Liver (tissue), 8 donors: ENCODE measurements at regions not wholly inside any gene's neighbourhood (a gene's known extent, or its start where the extent isn't known, plus 50 kb on each side); places are given as distances from the start of the nearest gene placed in this dataset.

ENCODE experiments used
- DNase-seq: peaks from one replicate; pipeline ENCODE4 v3.0.0-alpha.2; 2017; ENCODE audit warnings: low spot score
- H3K27ac ChIP-seq, 2 donors: one replicate each; pipeline ENCODE4 v1.7.0; 2013; ENCODE audit warnings: inconsistent platforms in 2 of 2, low read length in 2 of 2, control low read depth in 1 of 2, low read depth in 1 of 2, mild to moderate bottlenecking in 1 of 2
- H3K27me3 ChIP-seq, 4 donors: one replicate each; pipeline versions ENCODE4 v1.6.1 to v1.7.0; 2013; ENCODE audit warnings: low read length in 3 of 4, inconsistent platforms in 1 of 4, mild to moderate bottlenecking in 1 of 4, moderate library complexity in 1 of 4; ENCODE audit not compliant: control insufficient read depth in 4 of 4, insufficient read depth in 4 of 4
- H3K36me3 ChIP-seq, 4 donors: one replicate each; pipeline versions ENCODE4 v1.6.1 to v1.7.0; 2013; ENCODE audit warnings: low read length in 3 of 4, mild to moderate bottlenecking in 3 of 4, low read depth in 1 of 4, moderate library complexity in 1 of 4; ENCODE audit not compliant: control insufficient read depth in 4 of 4, insufficient read depth in 3 of 4
- H3K4me1 ChIP-seq, 4 donors: one replicate each; pipeline versions ENCODE4 v1.6.1 to v1.7.0; 2013; ENCODE audit warnings: low read length in 3 of 4, mild to moderate bottlenecking in 3 of 4, moderate library complexity in 1 of 4; ENCODE audit not compliant: control insufficient read depth in 4 of 4, insufficient read depth in 4 of 4
- H3K4me3 ChIP-seq, 3 donors: one replicate each; pipeline versions ENCODE4 v1.6.1 to v1.7.0; 2013; ENCODE audit warnings: low read length in 3 of 3, control low read depth in 1 of 3, low read depth in 1 of 3, mild to moderate bottlenecking in 1 of 3
- H3K9ac ChIP-seq, 2 donors: one replicate each; pipeline ENCODE4 v1.7.0; 2013; ENCODE audit warnings: low read length in 2 of 2, mild to moderate bottlenecking in 2 of 2, moderate library complexity in 2 of 2, control low read depth in 1 of 2, low read depth in 1 of 2
- H3K9me3 ChIP-seq, 4 donors: one replicate each; pipeline versions ENCODE4 v1.6.1 to v1.7.0; 2013; ENCODE audit warnings: low read length in 3 of 4; ENCODE audit not compliant: control insufficient read depth in 4 of 4
- ATF3 ChIP-seq: IDR thresholded peaks from 2 replicates; pipeline ENCODE4 v1.6.1; 2016; ENCODE audit warnings: antibody characterized with exemption
- CTCF ChIP-seq: fragments of 150-350 bp; IDR thresholded peaks from 2 replicates; pipeline ENCODE4 v1.5.1; 2017; ENCODE audit warnings: improper control_type of control experiment, low read depth, low read length; ENCODE audit not compliant: missing input control
- EGR1 ChIP-seq, 2 donors: IDR thresholded peaks; 2 replicates each; pipeline ENCODE4 v1.6.1; 2016 to 2018; ENCODE audit warnings: antibody characterized with exemption in 2 of 2, low read depth in 2 of 2
- FOXA1 ChIP-seq: IDR thresholded peaks from 2 replicates; pipeline ENCODE4 v1.6.1; 2016; ENCODE audit warnings: antibody characterized with exemption
- FOXA2 ChIP-seq: IDR thresholded peaks from 2 replicates; pipeline ENCODE4 v1.6.1; 2016; ENCODE audit warnings: antibody characterized with exemption
- GABPA ChIP-seq, 2 donors: IDR thresholded peaks in 1 of 2; conservative IDR thresholded peaks in 1 of 2; 2 replicates each; pipeline ENCODE4 v1.6.1; 2016; ENCODE audit warnings: antibody characterized with exemption in 2 of 2, mild to moderate bottlenecking in 1 of 2, moderate library complexity in 1 of 2
- HNF4A ChIP-seq, 2 donors: conservative IDR thresholded peaks; 2 replicates each; pipeline ENCODE4 v1.6.1; 2016; ENCODE audit warnings: antibody characterized with exemption in 2 of 2, mild to moderate bottlenecking in 2 of 2
- HNF4G ChIP-seq: IDR thresholded peaks from 2 replicates; pipeline ENCODE4 v1.6.1; 2016; ENCODE audit warnings: antibody characterized with exemption
- JUND ChIP-seq, 2 donors: IDR thresholded peaks; 2 replicates each; pipeline ENCODE4 v1.6.1; 2016; ENCODE audit warnings: antibody characterized with exemption in 2 of 2
- MAX ChIP-seq: IDR thresholded peaks from 2 replicates; pipeline ENCODE4 v1.6.1; 2016; ENCODE audit warnings: antibody characterized with exemption
- NR2F2 ChIP-seq: IDR thresholded peaks from 2 replicates; pipeline ENCODE4 v1.6.1; 2016; ENCODE audit warnings: antibody characterized with exemption
- RAD21 ChIP-seq, 2 donors: IDR thresholded peaks; 2 replicates each; pipeline ENCODE4 v1.6.1; 2016; ENCODE audit warnings: antibody characterized with exemption in 2 of 2, mild to moderate bottlenecking in 2 of 2
- REST ChIP-seq: IDR thresholded peaks from 2 replicates; pipeline ENCODE4 v1.6.1; 2016; ENCODE audit warnings: antibody characterized with exemption, mild to moderate bottlenecking
- RXRA ChIP-seq, 2 donors: IDR thresholded peaks; 2 replicates each; pipeline ENCODE4 v1.6.1; 2017 to 2018; ENCODE audit warnings: antibody characterized with exemption in 2 of 2, mild to moderate bottlenecking in 1 of 2
- SP1 ChIP-seq: IDR thresholded peaks from 2 replicates; pipeline ENCODE4 v1.6.1; 2018; ENCODE audit warnings: antibody characterized with exemption, mild to moderate bottlenecking
- TAF1 ChIP-seq: conservative IDR thresholded peaks from 2 replicates; pipeline ENCODE4 v1.6.1; 2016; ENCODE audit warnings: antibody characterized with exemption, mild to moderate bottlenecking
- YY1 ChIP-seq: IDR thresholded peaks from 2 replicates; pipeline ENCODE4 v1.6.1; 2016; ENCODE audit warnings: antibody characterized with exemption, mild to moderate bottlenecking
- ZBTB33 ChIP-seq: IDR thresholded peaks from 2 replicates; pipeline ENCODE4 v1.6.1; 2016; ENCODE audit warnings: antibody characterized with exemption
- WGBS: extraction: QIAGEN DNeasy Blood & Tissue Kit; methylation state at CpG from one replicate; pipeline ENCODE4 v1.1.7; 2013; 5-methylcytosine and 5-hydroxymethylcytosine counted together
- donor health status: healthy.
- donor health status: healthy.
- donor health status: healthy.
- donor health status: healthy.
- donor health status: healthy.

GRCh38 chr4:17091104-17091503, 192.7 kb upstream of the LDB2 start (continued):
- TF ChIP-seq JUND (IDR thresholded peaks at IDR 0.05) (no peak), FOXA1 (no peak), SP1 (no peak)

- peaks cover 0 to 5% (median 0%) of the 10 kb centered on the region in 4 donors for H3K4me1 ChIP-seq
- H3K36me3 ChIP-seq = no peaks in the 10 kb centered on the region
- 82% methylated on average over 3 of the region's 3 CpGs for whole genome bisulfite sequencing
- no peak overlapping the region for H3K27ac ChIP-seq
- no peak for DNase-seq
- H3K4me3 ChIP-seq = no peak overlapping the region
- no peaks in the 10 kb centered on the region for H3K27me3 ChIP-seq
- TF ChIP-seq YY1 (no peak), GABPA (IDR thresholded peaks at IDR 0.05 in 1 of 2, conservative IDR thresholded peaks at IDR 0.05 in 1 of 2) (no peak), JUND (IDR thresholded peaks at IDR 0.05) (no peak), HNF4A (conservative IDR thresholded peaks at IDR 0.05) (no peak), HNF4G (no peak), ZBTB33 (no peak), SP1 (no peak), RAD21 (IDR thresholded peaks at IDR 0.05) (no peak), FOXA1 (no peak), FOXA2 (no peak), ATF3 (no peak), TAF1 (no peak), NR2F2 (no peak), RXRA (IDR thresholded peaks at IDR 0.05) (no peak), EGR1 (IDR thresholded peaks at IDR 0.05; ENCODE audit: low read depth in 2 of 2) (no peak)
- no peak overlapping the region for H3K9ac ChIP-seq
- H3K9me3 ChIP-seq = no peaks in the 10 kb centered on the region
Observed at GRCh38 chr4:17090063-17090462, 191.6 kb upstream of the LDB2 start.

- Histone ChIP-seq H3K36me3 (no peaks in the 10 kb centered on the region), H3K9me3 (no peaks in the 10 kb centered on the region)
Observed at GRCh38 chr4:17085416-17085815, 187.0 kb upstream of the LDB2 start.

More at GRCh38 chr4:17085416-17085815, 187.0 kb upstream of the LDB2 start:
- 91% methylated on average over 5 of the region's 5 CpGs for WGBS
- Histone ChIP-seq H3K4me1 (no peaks in the 10 kb centered on the region), H3K27ac (no peak overlapping the region), H3K27me3 (no peaks in the 10 kb centered on the region), H3K9ac (no peak overlapping the region), H3K4me3 (no peak overlapping the region)
- DNase-seq = no peak
- no peak for TF ChIP-seq FOXA2
- TF ChIP-seq MAX = no peak
- TF ChIP-seq RAD21 (IDR thresholded peaks at IDR 0.05) = no peak
- TF ChIP-seq ZBTB33 = no peak
- no peak for TF ChIP-seq YY1
- TF ChIP-seq HNF4G = no peak
- no peak for TF ChIP-seq TAF1
- no peak for TF ChIP-seq JUND (IDR thresholded peaks at IDR 0.05)
- no peak for TF ChIP-seq REST
- no peak for TF ChIP-seq HNF4A (conservative IDR thresholded peaks at IDR 0.05)
- TF ChIP-seq SP1 = no peak
- TF ChIP-seq ATF3 = no peak
- TF ChIP-seq RXRA (IDR thresholded peaks at IDR 0.05) = no peak
- no peak for TF ChIP-seq CTCF
- no peak for TF ChIP-seq GABPA (IDR thresholded peaks at IDR 0.05 in 1 of 2, conservative IDR thresholded peaks at IDR 0.05 in 1 of 2)
